SK-MEL-5 (cell line): ENCODE measurements at regions not wholly inside any gene's neighbourhood (a gene's known extent, or its start where the extent isn't known, plus 50 kb on each side); places are given as distances from the start of the nearest gene placed in this dataset.

Experiments used
- DNase-seq: peaks from one replicate; pipeline ENCODE4 v3.0.0-alpha.2; 2016; ENCODE audit warnings: low read depth, low spot score
- in situ Hi-C: cut with HindIII; loops from 2 replicates; pipeline ENCODE4 v1.10.0; 2016; ENCODE audit warnings: low sequenced_read_pairs, high pct_unique_total_duplicates, low pct_unique_long_range_greater_than_20kb

DNA sequence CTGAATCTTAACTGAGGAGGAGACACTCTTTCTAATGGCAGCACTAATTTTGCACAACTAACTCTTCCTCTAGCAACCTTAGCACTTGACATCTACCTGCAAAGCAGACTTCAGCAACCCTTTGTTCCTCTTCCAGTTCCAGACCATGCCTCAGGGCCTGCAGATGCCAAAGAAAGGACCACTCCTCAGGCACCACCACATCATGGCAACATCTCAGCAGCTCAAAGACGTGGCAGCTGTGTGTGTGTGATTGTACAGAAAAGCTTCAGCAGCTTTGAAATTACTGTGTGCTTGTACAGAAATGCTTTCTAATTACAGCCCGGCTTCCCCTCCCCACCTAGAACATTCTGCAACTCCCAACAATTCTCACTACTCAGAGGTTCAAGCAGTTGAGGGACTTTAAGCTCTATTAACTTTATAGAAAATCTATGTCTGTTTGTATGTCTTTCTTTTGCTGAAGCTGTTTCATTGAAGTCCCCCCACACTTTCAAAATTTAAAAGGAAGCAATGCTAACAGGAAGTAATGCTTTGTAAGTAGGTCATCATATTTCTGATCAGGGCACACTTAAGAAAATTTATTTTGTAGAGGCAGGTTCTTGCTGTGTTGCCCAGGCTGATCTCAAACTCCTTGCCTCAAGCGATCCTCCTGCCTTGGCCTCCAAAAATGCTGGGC is 115.2 kb downstream of the CD47 start:
- in situ Hi-C loops = no loop called here
- no peak for DNase-seq

DNA sequence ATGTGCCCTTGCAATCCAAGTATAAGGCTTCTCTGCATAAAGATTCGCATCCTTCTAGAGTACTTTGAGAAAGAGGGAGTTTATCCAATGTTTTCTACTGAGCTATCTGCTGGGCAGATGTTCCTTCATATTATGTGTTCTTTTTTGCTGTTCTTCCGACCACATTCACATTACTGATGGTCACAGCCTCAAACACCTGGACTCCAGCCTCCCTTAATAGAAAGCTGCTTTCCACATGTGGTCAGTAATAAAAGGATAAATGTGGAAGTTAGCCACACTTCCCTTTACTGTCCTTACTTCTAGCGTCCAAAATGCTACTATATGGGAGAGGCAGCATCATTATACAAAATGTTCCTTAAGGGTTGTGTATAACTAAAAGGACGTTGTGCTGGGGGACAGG is 116.9 kb downstream of the CD47 start:
- in situ Hi-C loops = no loop called here
- no peak for DNase-seq

DNA sequence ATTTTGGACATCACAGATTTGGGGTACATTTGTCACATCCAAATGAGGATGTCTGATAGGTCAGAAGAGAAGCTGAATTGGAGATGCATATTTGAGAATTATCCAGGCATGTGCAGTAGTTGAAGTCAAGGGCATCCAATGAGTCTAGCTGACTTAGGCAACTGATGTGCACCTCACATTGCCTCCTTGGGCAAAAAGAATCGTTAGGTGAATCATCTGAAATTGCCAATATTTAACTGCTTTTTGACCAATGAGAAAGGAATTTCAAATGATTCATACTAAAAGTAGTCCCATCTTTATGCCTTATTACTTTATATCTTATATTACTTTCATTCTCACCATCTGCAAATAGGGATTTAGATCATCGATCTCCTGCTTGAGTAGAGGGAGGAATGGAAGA is 117.7 kb downstream of the CD47 start:
- DNase-seq = no peak
- in situ Hi-C loops = no loop called here

DNA sequence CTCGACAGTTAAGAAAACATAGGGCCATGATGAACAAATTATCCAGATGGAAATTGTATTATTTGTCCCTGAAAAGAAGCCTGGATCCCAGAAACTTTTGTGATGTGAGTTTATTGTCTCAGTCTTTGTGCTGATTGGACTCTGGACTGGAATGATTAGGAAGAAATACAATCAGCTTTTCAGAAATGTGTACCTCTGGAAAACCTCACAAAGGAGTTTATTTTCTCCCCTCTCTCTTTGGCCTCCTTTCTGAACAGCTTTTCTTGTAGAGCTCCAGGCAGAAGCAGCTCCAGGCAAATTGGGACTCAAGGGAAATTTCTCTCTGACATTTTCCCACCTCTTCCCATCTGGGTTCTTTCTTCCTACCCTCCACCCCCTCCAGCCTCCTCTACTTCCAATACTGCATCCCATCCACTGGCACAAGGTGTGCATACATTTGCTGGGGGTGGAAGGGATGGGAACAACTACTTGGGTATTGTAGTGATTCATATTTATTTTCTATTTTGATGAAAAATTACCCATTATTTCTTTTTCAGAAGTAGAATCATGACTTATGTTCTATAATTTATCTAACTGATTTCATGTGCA is 119.7 kb downstream of the CD47 start:
- peak; percentile 33 for DNase-seq
- in situ Hi-C loops = no loop called here

DNA sequence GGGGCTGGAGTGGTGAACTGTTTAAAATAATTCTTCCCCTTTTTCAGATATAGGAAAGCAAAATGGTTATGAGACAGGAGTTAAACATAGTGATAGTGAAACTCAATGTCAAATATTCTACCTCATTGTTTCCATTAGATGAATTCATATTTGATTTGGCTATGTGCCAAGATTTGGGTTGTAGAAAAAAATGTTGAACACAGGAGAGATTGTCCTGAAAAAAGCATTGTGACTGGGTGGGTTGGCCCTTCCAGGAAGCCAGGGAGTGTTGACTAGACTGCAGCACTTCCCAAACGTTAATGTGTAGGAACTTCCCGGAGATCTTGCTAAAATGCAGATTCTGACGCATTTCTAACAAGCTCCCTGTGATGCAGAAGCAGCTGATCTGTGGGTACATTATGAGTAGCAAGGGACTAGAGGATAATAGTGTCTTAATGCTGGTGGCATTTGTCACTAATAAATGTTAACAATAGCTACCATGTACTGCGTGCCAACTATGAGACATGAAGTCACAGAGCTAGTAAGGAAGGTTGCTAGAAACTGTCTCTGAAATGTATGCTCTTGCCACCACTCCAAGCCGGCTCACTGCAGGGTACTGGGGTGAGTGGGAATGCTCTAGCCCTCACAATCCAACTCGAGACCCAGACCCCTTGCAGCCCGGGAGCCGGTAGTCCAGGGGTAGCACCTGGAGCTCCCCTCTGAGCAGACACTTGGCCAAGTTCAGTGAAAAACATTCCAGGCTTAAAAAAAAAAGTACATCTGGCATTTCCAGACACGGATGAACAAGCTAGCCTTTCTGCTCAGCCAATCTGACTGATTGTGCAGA is 120.6 kb downstream of the CD47 start:
- in situ Hi-C loops = no loop called here
- DNase-seq = peak; percentile 97

DNA sequence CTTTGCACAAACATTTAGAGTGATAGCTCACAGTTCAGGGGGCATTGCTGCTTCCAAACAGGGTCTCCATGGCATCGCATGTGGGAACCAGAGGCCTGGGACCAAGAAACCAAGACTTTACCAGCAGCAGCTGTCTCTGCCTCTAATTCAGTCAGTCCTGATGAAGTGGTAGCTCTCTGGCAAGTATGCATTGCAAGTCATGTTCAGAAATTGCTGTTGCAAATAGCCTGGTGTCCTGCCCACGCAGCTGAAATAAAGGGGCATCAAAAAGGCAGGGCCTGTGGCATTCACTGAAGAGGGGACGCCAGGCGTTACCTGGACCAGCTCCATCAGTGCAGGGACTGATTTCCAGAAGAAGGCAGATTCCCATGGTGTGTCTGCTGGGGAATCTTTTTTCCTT is 121.3 kb downstream of the CD47 start:
- no peak for DNase-seq
- in situ Hi-C loops = no loop called here

DNA sequence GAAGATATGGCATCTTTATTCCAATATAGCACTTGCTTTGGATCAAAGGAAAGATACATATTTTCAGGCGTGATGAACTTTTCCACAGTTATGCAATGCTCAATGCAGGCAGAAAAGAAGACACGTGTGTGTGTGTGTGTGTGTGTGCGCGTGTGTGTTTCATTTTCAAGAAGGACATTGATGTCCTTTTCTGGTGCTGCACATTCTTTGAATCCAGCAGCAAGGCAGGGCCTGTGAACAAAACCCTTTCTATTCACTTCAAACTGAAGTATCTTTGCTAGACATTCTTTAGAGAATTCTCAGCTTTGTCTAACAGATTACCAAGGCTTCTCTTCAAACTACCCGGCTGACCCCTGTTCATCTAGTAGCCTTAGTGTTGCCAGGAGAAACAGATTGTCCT is 124.6 kb downstream of the CD47 start:
- in situ Hi-C loops = no loop called here
- DNase-seq = peak; percentile 46

DNA sequence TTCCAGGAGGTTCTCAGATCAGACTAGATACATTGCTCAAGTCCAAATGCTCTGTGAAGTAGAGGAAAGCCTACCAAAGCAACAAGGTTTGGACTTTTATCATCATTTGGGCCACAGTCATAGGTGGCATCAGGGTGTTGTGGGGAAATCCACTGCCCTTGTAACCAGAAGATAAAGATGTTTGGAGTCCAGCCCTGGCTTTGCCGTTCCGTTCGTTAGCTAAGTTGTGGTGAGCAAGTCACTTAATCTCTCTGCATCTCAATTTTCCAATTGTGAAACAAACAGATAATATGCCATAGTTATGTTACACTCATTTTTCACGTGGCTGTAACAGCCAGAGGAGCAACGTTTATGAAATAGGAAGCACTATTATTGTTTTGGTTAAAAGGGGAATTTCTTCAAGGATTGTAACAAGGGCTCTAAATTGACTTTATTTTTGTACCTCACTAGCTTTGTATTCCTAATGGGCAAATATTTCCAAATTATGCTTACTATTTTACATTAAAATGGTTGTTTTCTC is 125.6 kb downstream of the CD47 start:
- no peak for DNase-seq
- in situ Hi-C loops = no loop called here

DNA sequence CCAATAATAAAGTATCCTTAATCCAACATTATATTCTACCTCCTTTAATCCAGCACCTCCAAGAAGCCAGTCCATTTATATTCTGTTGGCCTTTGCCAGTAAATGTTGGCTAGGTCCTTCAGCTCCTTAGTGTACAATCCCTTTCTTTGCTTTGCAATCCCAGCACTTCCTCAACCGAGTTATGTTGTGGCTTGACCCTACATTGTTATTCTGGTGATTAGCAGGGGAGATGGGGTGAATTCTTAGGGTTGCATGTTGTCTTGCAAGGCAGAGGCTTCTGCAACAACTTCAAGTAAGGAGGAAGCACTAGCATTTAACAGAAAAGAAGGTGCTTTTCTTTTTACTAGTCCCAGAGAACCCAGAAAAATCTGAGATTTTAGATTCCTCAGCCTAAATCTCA is 127.2 kb downstream of the CD47 start:
- in situ Hi-C loops = no loop called here
- no peak for DNase-seq

DNA sequence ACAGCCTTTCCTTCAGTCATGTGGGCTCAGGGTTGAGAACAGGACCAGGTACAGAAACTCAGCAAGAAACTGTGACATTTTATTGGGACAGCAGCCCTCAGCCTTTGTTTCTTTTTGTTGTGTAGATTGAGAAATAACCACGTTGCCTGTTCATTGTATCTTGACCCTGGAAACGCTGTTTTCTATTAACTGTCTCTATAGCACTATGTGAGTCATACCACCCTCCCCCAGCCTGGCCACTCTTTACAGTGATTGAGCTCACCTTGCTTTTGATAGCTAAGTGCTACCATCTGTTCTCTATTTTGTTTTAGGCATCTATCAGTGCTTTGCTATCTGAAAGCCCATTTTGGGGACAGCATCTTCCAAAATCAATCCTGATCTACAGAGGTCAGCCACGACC is 127.9 kb downstream of the CD47 start:
- in situ Hi-C loops = no loop called here
- no peak for DNase-seq

DNA sequence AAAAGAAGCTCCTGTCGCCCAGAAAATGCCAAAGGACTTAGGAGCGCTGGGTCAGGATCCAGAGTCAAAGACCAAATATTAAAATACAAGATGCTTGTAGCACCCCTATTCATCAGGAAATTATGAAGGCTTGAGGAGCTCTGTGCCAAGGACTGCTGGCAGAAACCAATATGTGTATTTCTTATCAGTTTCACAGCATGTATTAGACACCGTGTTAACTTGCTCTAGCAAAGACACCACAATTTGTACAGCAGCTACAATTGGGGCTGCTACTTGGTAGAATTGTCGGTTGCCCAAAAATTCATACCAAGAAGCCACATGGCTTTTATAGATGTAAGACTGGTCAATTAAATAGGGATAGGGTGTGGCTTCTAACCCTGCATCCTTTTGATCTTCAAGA is 128.8 kb downstream of the CD47 start:
- in situ Hi-C loops = no loop called here

DNA sequence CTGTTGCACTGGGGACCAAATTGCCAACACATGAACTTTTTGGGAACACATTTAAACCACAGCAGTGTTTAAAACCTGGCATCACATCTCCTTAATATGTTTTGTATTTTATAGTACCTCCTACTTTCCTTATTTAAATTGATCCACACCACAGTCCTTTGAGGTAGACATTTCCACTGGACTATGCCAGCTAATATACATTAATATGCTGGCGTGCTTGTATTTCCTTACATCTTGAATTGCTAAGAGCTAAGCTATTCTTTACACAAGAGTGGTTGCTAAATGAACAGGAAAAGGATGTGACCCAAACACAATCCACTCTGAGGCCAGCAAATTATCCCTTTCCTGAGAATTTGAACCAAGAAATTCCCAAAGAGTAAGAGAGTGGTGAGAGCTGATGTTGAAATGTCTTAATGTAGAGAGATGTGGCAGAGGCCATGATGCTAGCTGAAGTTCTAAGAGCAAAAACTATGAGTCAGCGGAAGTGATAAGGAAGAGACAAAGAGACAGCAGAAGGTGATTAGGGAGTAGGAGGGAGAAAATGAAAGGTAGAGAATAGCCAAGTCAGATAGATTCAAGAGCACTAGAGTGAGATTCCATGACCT is 131.2 kb downstream of the CD47 start:
- no peak for DNase-seq
- in situ Hi-C loops = no loop called here

More for the DNA sequence above, 128.8 kb downstream of the CD47 start:
- DNase-seq = no peak

DNA sequence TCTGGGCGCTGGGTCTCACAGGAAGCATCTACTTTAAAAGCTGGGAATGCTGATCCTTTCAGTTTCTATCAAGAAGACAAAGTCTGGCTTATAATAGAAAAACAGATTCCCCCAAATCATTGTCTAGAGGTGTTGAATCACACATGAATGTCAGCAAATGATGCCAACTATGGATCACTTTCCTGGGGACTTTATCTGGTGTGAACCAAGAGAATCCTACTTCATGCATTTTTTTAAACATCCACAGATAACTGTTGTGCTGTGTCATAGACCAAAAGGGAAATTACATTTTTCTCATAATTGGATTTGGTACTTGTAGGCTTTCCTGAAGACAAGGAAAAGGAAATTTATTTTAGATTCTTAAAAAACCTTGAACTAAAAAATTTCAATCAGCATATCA is 132.7 kb downstream of the CD47 start:
- DNase-seq = no peak
- in situ Hi-C loops = no loop called here

DNA sequence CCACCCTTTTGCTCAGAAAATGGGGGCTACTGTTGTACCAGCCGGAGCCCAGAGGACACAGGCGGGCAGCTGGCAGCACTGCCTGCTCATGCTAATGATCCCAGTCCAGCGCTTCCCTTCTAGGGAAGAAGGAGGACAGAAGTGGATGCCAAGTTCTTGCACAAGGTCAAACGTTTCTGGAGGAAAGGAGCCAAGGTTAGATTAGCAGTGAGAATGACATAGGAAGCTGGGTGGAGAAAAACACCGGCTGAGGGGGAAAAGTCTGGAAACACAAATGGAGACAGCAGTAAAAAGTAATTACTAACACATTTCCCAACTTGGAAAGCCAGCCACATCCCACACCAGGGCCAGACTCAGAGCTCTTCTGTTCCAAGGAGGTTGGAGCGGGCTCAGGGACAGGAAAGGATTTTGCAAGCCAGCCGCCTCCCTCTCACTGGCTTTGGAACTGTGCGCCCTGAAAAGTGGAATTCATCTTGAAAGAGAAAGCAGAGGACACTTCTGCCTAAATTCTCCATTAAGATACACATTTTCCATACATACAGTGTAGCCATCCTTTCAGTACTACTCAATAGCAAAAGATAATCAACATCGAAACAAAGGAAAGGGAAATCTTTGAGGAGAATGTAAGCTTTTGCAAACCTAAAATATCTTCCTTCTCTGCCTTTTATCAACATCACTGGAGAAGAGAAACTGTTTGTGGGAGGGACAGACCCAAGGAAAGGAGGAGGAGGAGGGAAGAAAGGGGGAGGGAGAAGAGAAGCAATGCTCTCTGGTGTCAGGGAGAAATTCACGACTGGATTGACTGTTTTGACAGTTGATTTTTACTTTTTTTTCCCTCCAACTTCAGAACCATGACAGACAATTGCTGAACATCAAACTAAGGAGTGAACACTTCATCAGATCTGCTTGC is 133.6 kb downstream of the CD47 start:
- DNase-seq = no peak
- in situ Hi-C loops = no loop called here

DNA sequence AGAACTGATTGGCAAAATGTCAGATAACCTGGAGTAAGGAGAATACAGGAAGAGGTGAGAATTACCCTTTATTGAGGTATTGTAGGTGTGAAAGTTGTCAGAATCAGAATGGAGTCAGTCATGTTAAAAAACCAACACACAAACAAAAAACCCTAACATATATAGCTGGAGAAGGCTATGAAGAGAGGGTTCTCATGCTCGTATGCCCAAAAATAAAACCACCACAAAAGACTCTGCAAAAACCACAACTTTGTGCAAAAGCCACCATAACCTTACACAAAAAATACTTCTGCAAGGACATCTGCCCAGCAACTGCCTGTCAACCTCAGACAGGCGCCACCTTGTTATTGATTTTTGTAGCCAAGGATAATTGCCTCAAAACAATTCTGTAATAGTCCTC is 136.0 kb downstream of the CD47 start:
- DNase-seq = no peak
- in situ Hi-C loops = no loop called here

DNA sequence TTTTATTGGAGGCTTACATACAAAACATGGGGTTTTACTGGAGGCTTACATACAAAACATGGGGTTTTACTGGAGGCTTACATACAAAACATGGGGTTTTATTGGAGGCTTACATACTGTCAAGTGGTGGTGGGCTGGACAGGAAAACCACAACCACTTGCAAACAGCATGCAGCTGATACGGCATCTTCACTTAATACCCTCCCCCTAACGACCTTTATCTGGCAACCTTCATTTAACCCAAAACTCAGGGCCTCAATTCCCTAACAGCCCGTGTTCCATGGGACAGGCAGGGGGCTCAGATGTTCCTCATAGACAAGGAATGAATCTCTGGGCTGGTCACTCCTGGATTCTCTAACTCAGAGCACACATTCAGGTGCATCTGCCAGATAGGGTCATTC is 137.1 kb downstream of the CD47 start:
- in situ Hi-C loops = no loop called here
- no peak for DNase-seq

DNA sequence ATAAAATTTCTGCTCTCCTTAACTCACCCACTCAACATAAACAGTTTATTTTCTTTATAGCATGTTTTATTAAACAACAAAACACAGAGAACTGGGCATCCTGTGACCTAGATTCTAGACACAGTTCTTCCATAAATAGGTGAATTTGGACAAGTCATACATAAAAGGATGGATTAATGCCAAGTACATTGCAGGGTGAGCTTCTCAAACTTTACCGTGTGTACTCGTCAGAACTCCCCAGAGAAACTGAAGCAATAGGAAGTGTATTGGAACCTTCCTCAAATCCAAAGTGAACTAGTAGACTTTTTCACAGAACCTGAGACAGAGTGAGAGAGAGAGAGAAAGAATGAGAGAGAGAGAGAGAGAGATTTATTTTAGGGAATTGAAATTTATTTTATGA is 139.7 kb downstream of the CD47 start:
- in situ Hi-C loops = no loop called here
- DNase-seq = no peak
